Vagina (tissue), 2 donors: ENCODE measurements at regions not wholly inside any gene's neighbourhood (a gene's known extent, or its start where the extent isn't known, plus 50 kb on each side); places are given as distances from the start of the nearest gene placed in this dataset.

ENCODE experiments used
- CTCF ChIP-seq, 3 experiments: fragments of 450-650 bp in 2 of 3; fragments of 200-600 bp in 1 of 3; sonication (generic) in 1 of 3; IDR thresholded peaks; one replicate each; pipeline ENCODE4 v1.5.1; 2017 to 2019; ENCODE audit warnings: antibody characterized with exemption in 3 of 3, mild to moderate bottlenecking in 2 of 3, moderate library complexity in 2 of 3
- POLR2AphosphoS5 ChIP-seq, 2 donors: sonication (generic); formaldehyde crosslinking; IDR thresholded peaks; one replicate each; pipeline ENCODE4 v1.9.0; 2017; ENCODE audit warnings: antibody characterized with exemption in 2 of 2, mild to moderate bottlenecking in 2 of 2, low read depth in 1 of 2; ENCODE audit not compliant: insufficient read depth in 1 of 2

GRCh38 chr16:14014284-14014625 lies 56.9 kb upstream of the MRTFB start:
- TF ChIP-seq CTCF (IDR thresholded peaks at IDR 0.05) (no peak), POLR2AphosphoS5 (IDR thresholded peaks at IDR 0.05; ENCODE audit: insufficient read depth in 1 of 2, low read depth in 1 of 2) (no peak)
